ENCODE measurements at regions not wholly inside any gene's neighbourhood (a gene's known extent, or its start where the extent isn't known, plus 50 kb on each side); places are given as distances from the start of the nearest gene placed in this dataset.

GRCh38 chr10:93222211-93222754 lies 148.6 kb downstream of the CYP26A1 start:
- TF ChIP-seq, protein P1, sequence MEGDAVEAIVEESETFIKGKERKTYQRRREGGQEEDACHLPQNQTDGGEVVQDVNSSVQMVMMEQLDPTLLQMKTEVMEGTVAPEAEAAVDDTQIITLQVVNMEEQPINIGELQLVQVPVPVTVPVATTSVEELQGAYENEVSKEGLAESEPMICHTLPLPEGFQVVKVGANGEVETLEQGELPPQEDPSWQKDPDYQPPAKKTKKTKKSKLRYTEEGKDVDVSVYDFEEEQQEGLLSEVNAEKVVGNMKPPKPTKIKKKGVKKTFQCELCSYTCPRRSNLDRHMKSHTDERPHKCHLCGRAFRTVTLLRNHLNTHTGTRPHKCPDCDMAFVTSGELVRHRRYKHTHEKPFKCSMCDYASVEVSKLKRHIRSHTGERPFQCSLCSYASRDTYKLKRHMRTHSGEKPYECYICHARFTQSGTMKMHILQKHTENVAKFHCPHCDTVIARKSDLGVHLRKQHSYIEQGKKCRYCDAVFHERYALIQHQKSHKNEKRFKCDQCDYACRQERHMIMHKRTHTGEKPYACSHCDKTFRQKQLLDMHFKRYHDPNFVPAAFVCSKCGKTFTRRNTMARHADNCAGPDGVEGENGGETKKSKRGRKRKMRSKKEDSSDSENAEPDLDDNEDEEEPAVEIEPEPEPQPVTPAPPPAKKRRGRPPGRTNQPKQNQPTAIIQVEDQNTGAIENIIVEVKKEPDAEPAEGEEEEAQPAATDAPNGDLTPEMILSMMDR (IDR thresholded peaks at IDR 0.05): no peak
- TF ChIP-seq POLR2A (IDR thresholded peaks at IDR 0.05): no peak
- TF ChIP-seq POLR2AphosphoS5 (IDR thresholded peaks at IDR 0.05): no peak

Measured in breast epithelium (tissue), 3 donors.